SU-DHL-6 (cell line): ENCODE measurements at regions not wholly inside any gene's neighbourhood (a gene's known extent, or its start where the extent isn't known, plus 50 kb on each side); places are given as distances from the start of the nearest gene placed in this dataset.

ENCODE experiments used
- CTCF ChIP-seq: fragments of 200-600 bp; sonication (generic); IDR thresholded peaks from one replicate; pipeline ENCODE4 v1.5.1; 2017; ENCODE audit warnings: antibody characterized with exemption, mild to moderate bottlenecking, low read length, moderate library complexity; ENCODE audit not compliant: insufficient read depth, poor library complexity, severe bottlenecking
- EZH2phosphoT487 ChIP-seq: fragments of 200-600 bp; sonication (generic), shearing (Covaris generic); conservative IDR thresholded peaks from 2 replicates; pipeline ENCODE4 v1.6.1; 2018; ENCODE audit warnings: mild to moderate bottlenecking, antibody characterized with exemption, low read length, moderate library complexity, mixed read lengths

GRCh38 chr4:130859991-130860390 lies 1764.0 kb downstream of the C4orf33 start:
- TF ChIP-seq CTCF (no peak), EZH2phosphoT487 (no peak)
